OCI-M2 (cell line): ENCODE measurements at regions not wholly inside any gene's neighbourhood (a gene's known extent, or its start where the extent isn't known, plus 50 kb on each side); places are given as distances from the start of the nearest gene placed in this dataset.

ENCODE experiments used
- DNase-seq: peaks from one replicate; lab custom pipeline; 2025; ENCODE audit not compliant: unreplicated experiment; lab: John Stamatoyannopoulos, UW

DNA sequence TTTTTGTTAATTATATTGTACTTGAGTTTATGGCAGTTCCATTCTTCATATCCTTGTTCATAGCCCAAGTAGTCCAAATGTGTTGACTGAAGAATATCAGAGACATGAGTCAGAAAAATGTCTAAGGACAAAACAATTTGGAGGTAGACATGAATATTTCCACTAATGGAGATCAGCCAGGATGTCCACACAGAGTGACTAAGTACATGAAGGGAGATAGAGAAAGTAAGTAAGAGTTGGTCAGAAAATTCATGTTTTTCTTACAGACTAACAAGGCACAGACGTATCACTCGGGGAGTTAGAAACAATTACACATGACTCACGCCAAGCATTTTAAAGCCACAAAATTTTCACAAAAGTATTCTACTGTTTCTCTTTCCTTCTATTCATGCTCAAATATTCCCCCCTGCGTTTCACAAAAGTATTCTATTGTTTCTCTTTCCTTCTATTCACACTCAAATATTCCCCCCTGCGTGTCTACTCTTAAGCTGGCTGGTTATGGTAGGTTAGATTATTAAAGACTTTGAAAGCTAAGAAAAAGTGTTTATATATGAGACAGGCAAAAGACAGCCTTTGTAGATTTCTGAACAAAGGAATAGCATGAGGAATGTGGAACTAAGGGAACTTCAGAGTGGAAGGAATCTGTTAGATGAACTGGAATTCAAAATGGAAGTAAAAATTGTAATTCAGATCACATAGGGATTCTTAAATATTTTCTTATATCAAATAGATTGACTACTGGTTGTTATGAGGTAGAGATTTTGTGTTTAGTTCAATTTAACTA, 648.7 kb upstream of the CCDC54 start:
- no peak for DNase-seq

DNA sequence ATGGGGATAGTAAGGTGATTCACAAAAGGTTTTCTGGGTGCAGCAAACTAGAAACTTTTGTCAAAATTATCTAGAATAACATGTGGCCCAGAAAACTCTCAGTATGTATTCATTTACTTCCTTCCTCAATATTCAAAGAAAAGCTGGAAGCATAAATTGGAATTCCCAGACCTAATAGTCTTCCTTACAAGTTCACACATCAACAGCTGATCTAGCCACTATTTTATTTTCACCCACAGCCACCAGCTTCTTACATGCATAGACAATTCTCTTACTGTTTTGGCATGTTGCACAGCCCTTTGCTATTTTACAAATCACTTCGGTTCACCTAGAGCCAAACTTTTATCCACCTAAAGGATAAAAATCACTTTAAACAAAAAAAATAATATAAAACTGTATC, 647.8 kb upstream of the CCDC54 start:
- no peak for DNase-seq

DNA sequence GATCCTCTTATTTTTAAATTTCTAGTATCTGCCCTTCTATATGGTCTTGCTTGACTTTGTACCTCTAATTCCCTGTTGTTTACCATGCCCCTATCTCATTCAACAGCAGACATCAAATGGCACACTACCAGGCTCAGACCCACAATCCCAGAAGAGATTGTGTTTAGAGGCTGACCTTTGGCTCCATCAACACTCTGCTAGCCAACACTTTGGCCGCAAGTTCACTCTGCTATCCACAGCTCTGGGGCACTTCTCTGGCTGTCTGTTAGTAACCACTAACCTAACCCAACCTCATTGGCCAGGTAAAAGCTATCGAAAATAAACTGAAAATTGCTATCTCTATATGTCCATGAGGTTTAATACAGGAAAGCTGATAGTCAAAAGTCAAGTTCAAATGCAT, 646.0 kb upstream of the CCDC54 start:
- no peak for DNase-seq

DNA sequence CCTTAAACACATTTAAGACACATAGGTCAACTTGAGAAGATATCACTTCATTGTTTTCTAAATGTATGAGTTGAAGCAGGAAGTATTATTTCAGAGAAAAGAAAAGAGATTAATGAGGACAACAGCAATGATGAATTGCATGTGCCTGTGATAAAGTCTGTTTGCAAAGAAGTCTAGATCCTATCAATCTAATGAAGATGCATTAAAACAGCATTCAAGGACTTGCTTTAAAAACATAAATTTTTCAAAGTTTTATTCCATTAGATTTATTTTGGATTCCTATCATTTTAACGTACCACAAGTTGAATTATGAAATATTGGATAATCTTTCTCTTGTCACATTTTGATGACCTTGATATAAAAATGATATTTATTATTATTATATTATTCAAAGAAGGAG, 642.5 kb upstream of the CCDC54 start:
- no peak for DNase-seq

DNA sequence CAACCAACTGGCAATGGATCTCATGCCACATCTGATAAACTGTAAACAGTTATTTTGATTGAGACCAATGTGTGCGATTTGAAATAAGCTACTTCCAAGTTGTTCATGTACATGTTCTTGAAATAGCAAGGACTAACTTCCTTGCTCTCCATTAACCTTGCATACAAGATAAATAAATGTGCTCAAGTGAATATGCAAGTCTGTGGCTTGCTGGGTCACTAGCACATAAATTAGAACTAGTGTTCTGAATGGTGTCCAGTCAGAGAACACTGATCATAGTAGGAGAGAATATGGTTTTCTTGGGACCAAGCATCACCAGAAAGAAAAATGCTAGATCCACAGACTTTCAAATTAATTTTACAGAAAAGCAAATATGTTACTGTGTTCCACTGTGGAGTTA, 640.0 kb upstream of the CCDC54 start:
- no peak for DNase-seq

DNA sequence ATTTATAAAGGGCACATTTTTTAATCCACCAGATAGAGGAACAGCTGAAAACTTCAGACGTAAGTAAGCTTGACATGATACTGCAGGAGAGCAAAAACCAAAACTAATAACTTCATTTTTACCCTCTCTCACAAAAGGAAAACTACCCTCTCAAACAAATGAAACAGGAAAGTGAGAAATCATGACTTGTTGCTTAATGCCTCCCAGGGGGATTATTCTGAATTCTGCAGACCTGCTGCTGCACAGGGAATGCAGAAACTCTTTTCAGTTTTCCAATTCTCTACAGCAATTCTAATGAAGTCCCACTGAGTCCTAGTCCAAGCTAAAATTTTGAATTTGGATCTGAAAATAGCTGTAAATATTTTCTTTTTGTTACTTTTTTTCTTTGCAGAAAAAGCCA, 637.1 kb upstream of the CCDC54 start:
- DNase-seq = no peak

DNA sequence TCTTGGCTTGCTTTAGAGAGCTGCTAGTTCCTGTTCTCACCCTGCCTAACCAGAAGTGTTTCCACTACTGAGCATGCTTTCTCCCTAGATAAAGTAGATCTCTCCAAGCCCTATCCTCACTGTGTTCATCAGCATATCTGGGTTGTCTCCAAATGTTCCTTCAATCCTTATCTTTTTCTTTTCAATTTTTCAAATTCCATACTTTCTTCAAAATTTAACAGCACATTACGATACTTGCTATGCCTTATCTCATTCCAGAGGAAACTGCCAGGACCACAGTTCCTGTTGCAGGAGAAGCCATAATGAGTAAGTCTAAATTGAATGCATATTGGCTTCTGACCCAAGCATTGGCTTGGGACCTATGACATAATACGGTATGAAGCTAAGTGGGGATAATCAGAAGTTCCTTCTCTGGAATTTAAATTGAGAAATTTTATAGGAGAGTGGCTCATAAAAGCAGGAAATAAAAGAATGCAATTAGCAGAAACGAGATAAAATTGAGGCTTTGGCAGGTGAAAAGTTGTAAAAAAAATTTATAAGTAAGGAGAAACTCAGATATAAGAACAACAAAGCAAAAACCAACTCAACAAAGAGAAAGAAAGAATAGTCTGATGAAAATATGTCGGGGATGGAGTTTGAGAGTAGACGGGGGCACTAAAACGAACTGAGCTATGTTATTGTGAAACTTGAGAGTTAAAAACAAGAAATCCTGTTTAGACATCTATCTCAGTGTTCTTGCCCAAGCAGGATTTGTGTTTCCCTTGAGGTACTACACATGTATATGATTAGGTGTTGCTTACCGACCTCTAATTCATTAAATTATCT, 631.7 kb upstream of the CCDC54 start:
- no peak for DNase-seq

DNA sequence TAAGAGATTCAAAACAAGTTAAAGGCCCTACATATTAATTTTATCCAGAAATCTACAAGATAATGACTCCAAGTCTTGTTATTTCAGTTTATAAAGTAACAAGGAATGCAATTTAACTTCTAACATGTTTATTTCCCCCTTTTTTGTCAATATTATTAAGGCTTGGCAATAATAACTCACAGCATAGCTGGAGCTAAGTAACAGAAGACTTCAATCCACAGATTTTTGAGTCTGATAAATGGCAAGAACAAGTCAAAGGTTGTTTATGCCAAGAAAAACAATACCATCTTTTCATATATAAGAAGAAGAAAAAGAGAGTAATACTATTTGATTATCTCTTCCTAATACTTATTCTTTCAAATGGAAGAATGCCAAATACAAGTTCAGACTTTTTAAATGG, 631.0 kb upstream of the CCDC54 start:
- DNase-seq = no peak

DNA sequence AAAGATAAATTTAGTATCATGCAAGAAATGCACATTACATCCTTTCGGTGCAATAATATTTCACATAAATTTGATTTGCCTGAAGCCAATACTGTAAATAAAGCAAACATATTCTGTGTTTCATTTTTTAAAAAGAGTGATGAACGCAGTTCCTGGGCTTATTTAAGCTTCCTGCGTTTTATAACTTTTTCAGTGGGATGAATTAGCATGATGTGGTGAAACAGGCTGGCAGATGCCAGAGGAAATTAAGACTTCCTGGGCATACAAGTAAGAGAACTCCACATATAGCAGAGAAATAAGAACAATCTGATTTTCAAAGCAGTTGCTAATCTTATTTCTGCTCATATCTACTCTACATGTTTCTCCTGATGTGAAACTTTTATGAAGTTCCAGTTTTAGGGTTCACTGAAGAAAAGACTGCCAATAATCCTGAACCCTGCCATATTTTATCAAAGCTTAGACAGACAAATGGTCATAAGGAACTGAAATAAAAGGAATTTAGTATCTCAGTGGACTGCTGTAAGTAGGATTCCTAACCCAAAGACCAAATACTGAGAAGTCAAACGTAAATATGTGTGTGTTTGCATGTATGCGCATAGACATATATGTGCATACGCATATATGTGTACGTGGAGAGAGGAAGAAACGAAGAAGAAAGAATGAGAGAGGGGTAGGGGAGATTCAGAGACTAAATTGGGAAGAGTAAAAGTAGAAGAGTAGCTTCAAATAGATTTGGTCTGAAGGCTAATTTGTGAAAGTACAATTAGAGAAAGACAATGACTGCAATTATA, 628.6 kb upstream of the CCDC54 start:
- DNase-seq = no peak

DNA sequence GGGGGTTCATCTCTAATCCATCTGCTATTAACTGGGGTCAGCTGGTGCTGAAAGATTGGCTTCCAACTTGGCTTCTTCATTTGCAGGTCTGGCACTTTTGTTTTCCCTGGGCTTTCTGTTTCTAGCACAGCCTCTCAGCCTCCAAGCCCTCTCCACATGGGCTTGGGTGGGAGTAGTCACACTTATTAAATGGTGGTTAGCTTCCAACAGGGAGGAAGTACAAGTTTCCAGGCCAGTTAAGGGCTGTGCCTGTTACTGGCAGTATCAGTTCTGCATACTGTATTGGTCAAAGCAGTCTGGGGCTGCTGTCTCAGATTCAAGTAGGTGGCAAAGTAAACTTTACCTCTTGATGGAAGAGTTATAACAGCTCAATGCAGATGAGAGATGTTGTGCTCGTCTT, 627.1 kb upstream of the CCDC54 start:
- DNase-seq = no peak

DNA sequence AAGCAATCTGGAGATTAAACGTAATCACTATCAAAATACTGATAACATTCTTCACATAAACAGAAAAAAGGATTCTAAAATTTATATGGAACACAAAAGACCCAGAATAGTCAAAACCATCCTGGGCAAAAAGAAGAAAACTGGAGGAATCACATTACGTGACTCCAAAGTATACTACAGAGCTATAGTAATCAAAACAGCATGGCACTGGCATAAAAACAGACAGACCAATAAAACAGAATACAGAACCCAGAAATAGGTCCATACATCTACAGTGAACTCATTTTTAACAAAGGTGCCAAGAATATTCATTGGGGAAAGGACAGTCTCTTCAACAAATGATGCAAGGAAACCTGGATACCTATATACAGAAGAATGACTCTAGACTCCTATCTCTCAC, 621.9 kb upstream of the CCDC54 start:
- DNase-seq = no peak

DNA sequence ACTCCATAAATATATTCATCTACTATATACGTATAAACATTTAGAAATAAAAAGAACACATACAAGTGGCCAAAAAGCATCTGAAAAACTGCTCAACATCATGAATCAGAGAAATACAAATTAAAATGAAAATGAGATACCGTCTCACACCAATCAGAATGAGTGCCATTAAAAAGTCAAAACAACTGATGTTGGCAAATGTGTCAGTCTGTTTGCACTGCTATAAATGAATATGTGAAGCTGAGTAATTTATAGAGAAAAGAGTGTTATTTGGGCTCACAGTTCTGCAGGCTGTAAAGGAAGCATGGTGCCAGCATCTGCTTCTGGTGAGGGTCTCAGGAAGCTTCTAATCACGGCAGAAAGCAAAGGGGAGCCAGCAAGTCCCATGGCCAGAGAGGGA, 620.3 kb upstream of the CCDC54 start:
- no peak for DNase-seq

DNA sequence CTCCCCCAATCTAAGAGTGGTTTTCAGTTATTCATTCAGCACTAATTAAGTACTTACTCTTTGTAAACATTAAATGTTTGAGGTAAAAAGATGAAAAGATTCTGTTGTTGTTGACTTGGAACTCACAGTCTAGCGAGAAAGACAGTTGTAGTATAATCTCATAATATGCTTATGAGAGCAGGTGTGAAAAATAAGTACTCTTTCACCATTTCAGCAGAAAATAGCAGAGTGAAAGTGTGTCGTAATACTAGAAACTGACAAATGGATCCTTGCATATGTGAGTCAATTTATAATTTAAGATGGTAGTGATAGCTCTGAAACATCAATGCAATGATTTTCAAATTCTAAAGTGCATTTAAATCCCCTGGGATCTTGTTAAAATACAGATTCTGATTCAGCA, 618.8 kb upstream of the CCDC54 start:
- no peak for DNase-seq

DNA sequence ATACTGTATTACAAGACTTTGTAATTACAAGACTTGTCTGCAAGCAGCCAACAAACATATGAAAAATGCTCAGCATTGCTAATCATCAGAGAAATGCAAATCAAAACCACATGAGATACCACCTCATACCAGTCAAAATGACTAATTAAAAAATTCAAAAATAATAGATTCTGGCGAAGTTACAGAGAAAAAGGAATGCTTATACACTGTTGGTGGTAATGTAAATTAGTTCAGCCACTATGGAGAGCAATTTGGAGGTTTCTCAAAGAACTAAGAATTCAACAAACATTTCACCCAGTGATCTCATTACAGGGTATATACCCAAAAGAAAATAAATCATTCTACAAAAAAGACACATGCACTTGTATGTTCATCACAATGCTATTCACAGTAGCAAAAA, 617.5 kb upstream of the CCDC54 start:
- no peak for DNase-seq

DNA sequence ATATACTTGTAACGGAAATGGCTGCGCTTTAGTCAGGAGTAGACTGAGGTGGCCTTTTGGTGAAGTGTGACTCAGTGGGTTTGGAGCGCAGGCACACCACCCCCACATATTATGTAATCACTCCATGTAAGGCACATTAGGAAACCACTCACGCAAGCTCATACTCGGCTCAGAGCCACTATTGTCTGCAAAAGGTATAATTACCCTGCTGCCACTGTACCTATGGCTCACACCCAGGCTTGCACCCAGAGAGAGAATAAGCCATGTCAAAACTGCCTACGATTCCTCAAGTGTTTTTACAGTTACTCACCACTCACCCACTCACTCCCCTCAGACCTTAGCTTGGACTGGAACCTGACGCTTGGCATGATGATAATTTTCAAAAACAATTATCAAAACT, 611.9 kb upstream of the CCDC54 start:
- DNase-seq = no peak

DNA sequence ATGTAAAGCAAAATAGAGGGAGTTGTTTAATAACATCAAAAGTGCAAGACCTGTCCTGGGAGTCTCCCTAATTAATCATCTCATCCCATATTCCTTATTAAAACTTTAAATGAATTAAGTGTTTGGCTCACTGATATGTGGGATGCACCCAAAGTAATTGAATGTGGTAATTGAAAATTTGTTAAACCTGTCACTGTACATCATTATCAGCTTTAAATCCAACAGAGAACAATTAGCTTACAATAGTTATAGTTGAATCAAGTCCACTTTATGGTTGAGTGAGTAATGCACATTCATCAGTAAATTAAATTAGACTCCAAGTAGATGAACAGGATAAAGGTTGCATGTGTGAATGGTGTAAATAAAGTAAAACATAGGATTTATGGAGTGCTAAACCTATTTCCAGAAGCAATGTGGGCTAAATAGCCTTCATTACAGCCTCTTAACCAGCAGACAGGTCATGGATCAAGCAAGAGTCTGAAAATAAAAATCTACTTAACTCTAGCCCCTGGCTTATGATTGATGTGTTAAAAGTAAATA, 608.2 kb upstream of the CCDC54 start:
- DNase-seq = no peak

DNA sequence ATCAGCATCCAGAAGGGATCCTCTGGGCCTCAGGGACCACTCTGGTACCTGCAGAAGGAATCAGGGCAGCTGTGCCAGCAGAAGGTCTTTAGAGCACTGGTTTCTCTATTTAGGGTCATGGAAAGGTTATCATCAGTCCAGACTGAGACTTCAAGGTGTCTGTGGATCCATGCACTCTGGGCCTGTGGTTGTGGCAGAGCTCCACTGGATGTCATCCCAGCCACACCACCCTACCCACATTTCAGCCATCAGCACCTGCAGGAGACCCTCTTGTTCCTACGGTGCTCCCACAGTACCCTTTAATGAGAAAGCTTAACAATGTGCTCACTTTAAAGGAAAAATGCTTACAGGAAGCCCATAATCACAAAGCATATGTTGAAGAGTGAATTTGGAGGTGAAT, 603.4 kb upstream of the CCDC54 start:
- DNase-seq = no peak

DNA sequence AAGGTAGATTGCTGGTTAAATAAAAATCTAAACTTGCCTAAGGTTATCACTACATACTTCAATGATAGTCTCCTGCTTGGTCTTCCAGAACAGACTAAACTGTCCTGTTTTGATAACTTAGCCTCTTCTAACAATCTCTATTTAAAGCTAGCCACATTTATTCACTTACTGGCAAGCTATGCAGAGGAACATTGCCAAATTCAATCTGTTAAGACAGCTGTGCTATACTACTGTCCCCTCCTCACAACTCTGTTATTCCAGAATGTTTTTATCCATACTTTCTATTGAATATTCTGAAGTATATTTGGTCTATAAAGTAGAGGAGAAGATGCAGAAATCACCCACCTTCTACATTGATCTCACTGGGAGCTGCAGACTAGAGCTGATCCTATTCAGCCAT, 594.0 kb upstream of the CCDC54 start:
- no peak for DNase-seq

DNA sequence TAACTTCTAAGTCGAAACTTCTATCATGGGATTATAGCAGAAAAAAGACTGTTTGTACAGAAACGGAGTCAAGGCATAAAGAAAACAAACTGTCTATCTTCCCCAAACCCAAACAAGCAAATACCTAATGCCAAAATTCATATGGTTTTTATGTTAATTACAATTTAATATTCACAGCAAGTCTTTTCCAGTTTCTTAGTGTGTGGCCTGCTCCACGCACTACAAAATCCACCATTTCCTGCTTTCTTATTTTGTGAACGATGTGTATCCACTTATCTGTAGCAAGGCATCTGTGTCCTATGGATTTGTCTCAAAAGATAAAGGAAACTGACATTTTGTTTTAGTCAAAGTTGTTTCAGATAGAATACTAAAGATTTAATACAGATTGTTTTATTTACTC, 588.0 kb upstream of the CCDC54 start:
- DNase-seq = no peak

DNA sequence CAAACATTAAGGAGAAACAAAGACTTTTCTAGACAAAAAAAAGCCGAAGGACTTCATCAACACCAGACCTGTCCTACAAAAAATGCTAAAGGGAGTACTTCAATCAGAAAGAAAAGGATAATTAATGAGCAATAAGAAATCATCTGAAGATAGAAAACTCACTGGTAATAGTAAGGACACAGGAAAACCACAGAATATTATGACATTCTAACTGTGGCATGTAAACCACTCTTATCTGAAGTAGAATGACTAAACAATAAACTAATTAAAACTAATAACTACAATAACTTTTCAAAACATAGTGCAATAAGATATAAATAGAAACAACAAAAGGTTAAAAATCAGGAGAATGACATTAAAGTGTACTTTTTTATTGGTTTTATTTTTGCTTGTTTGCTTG, 584.5 kb upstream of the CCDC54 start:
- DNase-seq = no peak

DNA sequence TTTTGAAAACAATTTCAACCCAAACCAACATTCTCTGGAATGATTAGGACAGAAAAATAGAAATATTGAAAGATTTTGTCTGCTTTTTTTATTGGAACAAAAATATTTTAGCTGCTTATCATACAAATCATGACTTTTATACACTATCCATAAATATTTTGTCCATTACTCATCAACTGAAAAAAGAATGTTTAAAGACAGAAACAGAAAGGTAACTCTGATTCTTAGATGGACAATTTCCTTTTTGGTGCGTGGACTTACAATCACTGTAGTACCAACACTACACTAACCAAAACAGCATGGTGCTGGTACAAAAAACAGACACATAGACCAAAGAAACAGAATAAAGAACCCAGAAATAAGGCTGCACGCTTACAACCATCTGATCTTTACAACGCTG, 582.8 kb upstream of the CCDC54 start:
- no peak for DNase-seq

DNA sequence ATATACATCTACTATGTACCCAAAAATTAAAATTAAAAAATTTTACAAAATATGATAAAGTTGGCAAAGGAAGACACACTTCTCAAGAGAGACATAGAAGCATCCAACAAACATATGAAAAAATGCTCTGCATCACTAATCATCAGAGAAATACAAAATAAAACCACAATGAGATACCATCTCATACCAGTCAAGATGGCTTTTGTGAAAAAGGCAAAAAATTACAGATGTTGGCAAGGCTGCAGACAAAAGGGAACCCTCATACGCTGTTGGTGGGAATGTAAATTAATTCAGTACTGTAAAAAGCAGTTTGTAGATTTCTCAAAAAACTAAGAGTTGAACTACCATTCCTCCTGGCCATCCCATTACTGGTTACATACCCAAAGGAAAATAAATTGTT, 581.7 kb upstream of the CCDC54 start:
- no peak for DNase-seq
